Panc1 (cell line): ENCODE measurements at regions not wholly inside any gene's neighbourhood (a gene's known extent, or its start where the extent isn't known, plus 50 kb on each side); places are given as distances from the start of the nearest gene placed in this dataset.

Source experiments
- ATAC-seq: fragments of 200-7000 bp; cut with Tn5 transposase; 2 replicates; pipeline ENCODE4 v1.9.1; 2020; ENCODE audit warnings: mild to moderate bottlenecking, moderate library complexity
- BruUV-seq: library from RNA; stranded (reverse); fragments of 400-500 nt; replicated peaks from 2 replicates; lab custom pipeline; 2021; lab: Mats Ljungman, UMichigan
- CTCF ChIA-PET: fragments of 300-600 bp; sonication (Branson Sonifier 250); formaldehyde crosslinking; loops from one replicate; lab custom pipeline; 2022; ENCODE audit warnings: antibody characterized with exemption; lab: Charles Lee
- POLR2A ChIA-PET: fragments of 300-600 bp; sonication (Branson Sonifier 250); formaldehyde crosslinking; loops from one replicate; lab custom pipeline; 2022; ENCODE audit warnings: antibody characterized with exemption; lab: Charles Lee
- DNase-seq: peaks from one replicate; pipeline ENCODE4 v3.0.0-alpha.2; 2010; ENCODE audit warnings: low read depth, low spot score
- H3K27ac ChIP-seq: 2 replicates; pipeline ENCODE4 v1.5.1; 2011; ENCODE audit warnings: mild to moderate bottlenecking, low read length, inconsistent platforms
- H3K27me3 ChIP-seq: fragments of 200-500 bp; sonication (Bioruptor generic); 2 replicates; pipeline ENCODE4 v1.6.0; 2014; ENCODE audit warnings: low read length, inconsistent platforms; ENCODE audit not compliant: control insufficient read depth, insufficient read depth
- H3K36me3 ChIP-seq: fragments of 200-500 bp; sonication (Bioruptor generic); 2 replicates; pipeline ENCODE4 v1.5.1; 2014; ENCODE audit warnings: inconsistent platforms, mild to moderate bottlenecking, low read length, moderate library complexity; ENCODE audit not compliant: control insufficient read depth, insufficient read depth
- H3K4me1 ChIP-seq: 2 replicates; pipeline ENCODE4 v1.5.1; 2011; ENCODE audit warnings: inconsistent platforms, mild to moderate bottlenecking, low read length, moderate library complexity; ENCODE audit not compliant: control insufficient read depth, insufficient read depth
- H3K4me3 ChIP-seq, 2 experiments: 2 replicates each; pipeline ENCODE4 v1.5.1; 2011 to 2012; ENCODE audit warnings: low read depth in 2 of 2, low read length in 2 of 2, mild to moderate bottlenecking in 2 of 2, inconsistent platforms in 1 of 2, moderate library complexity in 1 of 2
- H3K9me3 ChIP-seq: fragments of 200-500 bp; sonication (Bioruptor generic); 2 replicates; pipeline ENCODE4 v1.5.1; 2014; ENCODE audit warnings: low read depth, mild to moderate bottlenecking, inconsistent platforms, low read length, moderate library complexity; ENCODE audit not compliant: control insufficient read depth, insufficient read depth
- POLR2AphosphoS5 ChIP-seq: IDR thresholded peaks from 2 replicates; pipeline ENCODE4 v1.6.1; 2012; ENCODE audit warnings: mild to moderate bottlenecking, low read depth, low read length, moderate library complexity
- SIN3A ChIP-seq: IDR thresholded peaks from 2 replicates; pipeline ENCODE4 v1.6.1; 2012; ENCODE audit warnings: low read depth, mild to moderate bottlenecking, low read length, moderate library complexity, borderline replicate concordance; ENCODE audit not compliant: insufficient read depth
- TCF7L2 ChIP-seq: IDR thresholded peaks from 2 replicates; pipeline ENCODE4 v1.6.1; 2011; ENCODE audit warnings: mild to moderate bottlenecking, low read depth, low read length, inconsistent platforms
- in situ Hi-C: cut with HindIII; loops from 2 replicates; pipeline ENCODE4 v1.10.0; 2016; ENCODE audit warnings: low sequenced_read_pairs, low pct_unique_long_range_greater_than_20kb
- intact Hi-C: fragments of 100-400 bp; cut with micrococcal nuclease; formaldehyde crosslinking; loops from one replicate; pipeline ENCODE4 v1.10.0; 2022; ENCODE audit not compliant: unreplicated experiment
- TF ChIP-seq, protein P1 (sequence below): fragments of 450-650 bp; IDR thresholded peaks from 2 replicates; pipeline ENCODE4 v1.5.1; 2017; ENCODE audit warnings: mild to moderate bottlenecking
- TF ChIP-seq, protein P2 (sequence below), 2 experiments: IDR thresholded peaks; 2 replicates each; pipeline ENCODE4 v1.6.1; 2011 to 2012; ENCODE audit warnings: low read depth in 2 of 2, control low read depth in 1 of 2, low read length in 1 of 2, mild to moderate bottlenecking in 1 of 2, moderate library complexity in 1 of 2; ENCODE audit not compliant: insufficient read depth in 1 of 2

GRCh38 chr18:35835366-35835765 is 137.1 kb upstream of the RMP24 start:
- Histone ChIP-seq H3K4me3 (no peak overlapping the region), H3K27me3 (no peaks in the 10 kb centered on the region), H3K4me1 (no peaks in the 10 kb centered on the region), H3K36me3 (no peaks in the 10 kb centered on the region), H3K9me3 (no peaks in the 10 kb centered on the region), H3K27ac (no peak overlapping the region)
- CTCF ChIA-PET: no interaction called here
- DNase-seq (no peak), ATAC-seq (no peak)
- intact Hi-C loops (no loop called here), in situ Hi-C loops (no loop called here)
- POLR2A ChIA-PET: no interaction called here
- no TSS peak for BruUV-seq
- TF ChIP-seq SIN3A (no peak), TCF7L2 (no peak), POLR2AphosphoS5 (no peak)
- TF ChIP-seq, protein P1, sequence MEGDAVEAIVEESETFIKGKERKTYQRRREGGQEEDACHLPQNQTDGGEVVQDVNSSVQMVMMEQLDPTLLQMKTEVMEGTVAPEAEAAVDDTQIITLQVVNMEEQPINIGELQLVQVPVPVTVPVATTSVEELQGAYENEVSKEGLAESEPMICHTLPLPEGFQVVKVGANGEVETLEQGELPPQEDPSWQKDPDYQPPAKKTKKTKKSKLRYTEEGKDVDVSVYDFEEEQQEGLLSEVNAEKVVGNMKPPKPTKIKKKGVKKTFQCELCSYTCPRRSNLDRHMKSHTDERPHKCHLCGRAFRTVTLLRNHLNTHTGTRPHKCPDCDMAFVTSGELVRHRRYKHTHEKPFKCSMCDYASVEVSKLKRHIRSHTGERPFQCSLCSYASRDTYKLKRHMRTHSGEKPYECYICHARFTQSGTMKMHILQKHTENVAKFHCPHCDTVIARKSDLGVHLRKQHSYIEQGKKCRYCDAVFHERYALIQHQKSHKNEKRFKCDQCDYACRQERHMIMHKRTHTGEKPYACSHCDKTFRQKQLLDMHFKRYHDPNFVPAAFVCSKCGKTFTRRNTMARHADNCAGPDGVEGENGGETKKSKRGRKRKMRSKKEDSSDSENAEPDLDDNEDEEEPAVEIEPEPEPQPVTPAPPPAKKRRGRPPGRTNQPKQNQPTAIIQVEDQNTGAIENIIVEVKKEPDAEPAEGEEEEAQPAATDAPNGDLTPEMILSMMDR: no peak
- TF ChIP-seq, protein P2, sequence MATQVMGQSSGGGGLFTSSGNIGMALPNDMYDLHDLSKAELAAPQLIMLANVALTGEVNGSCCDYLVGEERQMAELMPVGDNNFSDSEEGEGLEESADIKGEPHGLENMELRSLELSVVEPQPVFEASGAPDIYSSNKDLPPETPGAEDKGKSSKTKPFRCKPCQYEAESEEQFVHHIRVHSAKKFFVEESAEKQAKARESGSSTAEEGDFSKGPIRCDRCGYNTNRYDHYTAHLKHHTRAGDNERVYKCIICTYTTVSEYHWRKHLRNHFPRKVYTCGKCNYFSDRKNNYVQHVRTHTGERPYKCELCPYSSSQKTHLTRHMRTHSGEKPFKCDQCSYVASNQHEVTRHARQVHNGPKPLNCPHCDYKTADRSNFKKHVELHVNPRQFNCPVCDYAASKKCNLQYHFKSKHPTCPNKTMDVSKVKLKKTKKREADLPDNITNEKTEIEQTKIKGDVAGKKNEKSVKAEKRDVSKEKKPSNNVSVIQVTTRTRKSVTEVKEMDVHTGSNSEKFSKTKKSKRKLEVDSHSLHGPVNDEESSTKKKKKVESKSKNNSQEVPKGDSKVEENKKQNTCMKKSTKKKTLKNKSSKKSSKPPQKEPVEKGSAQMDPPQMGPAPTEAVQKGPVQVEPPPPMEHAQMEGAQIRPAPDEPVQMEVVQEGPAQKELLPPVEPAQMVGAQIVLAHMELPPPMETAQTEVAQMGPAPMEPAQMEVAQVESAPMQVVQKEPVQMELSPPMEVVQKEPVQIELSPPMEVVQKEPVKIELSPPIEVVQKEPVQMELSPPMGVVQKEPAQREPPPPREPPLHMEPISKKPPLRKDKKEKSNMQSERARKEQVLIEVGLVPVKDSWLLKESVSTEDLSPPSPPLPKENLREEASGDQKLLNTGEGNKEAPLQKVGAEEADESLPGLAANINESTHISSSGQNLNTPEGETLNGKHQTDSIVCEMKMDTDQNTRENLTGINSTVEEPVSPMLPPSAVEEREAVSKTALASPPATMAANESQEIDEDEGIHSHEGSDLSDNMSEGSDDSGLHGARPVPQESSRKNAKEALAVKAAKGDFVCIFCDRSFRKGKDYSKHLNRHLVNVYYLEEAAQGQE (IDR thresholded peaks at IDR 0.05; ENCODE audit: insufficient read depth in 1 of 2, low read depth in 2 of 2, low read length in 1 of 2): no peak

- H3K27me3 ChIP-seq: no peaks in the 10 kb centered on the region
- no peak for ATAC-seq
- TF ChIP-seq, protein P1: no peak
- TF ChIP-seq, protein P2 (IDR thresholded peaks at IDR 0.05; ENCODE audit: insufficient read depth in 1 of 2, low read depth in 2 of 2, low read length in 1 of 2): no peak
- no peak for TF ChIP-seq SIN3A
- TF ChIP-seq TCF7L2: no peak
- no peak for TF ChIP-seq POLR2AphosphoS5
- BruUV-seq: no TSS peak
- H3K27ac ChIP-seq: no peak overlapping the region
- H3K4me3 ChIP-seq: no peak overlapping the region
- H3K4me1 ChIP-seq: no peaks in the 10 kb centered on the region
- in situ Hi-C loops: no loop called here
- POLR2A ChIA-PET: no interaction called here
- CTCF ChIA-PET: no interaction called here
- no peak for DNase-seq
- H3K36me3 ChIP-seq: no peaks in the 10 kb centered on the region
- no peaks in the 10 kb centered on the region for H3K9me3 ChIP-seq
- intact Hi-C loops: no loop called here
Observed at GRCh38 chr18:35835833-35836232, 136.6 kb upstream of the RMP24 start.
